Stimulated activated naive CD4-positive, alpha-beta T cell (primary cell): ENCODE measurements at regions not wholly inside any gene's neighbourhood (a gene's known extent, or its start where the extent isn't known, plus 50 kb on each side); places are given as distances from the start of the nearest gene placed in this dataset.
"Not testable (repeated sequence)": the region's sequence is repeated elsewhere in the genome, so short reads cannot be mapped to it uniquely, and the experiment has no call there.

ENCODE experiments used
- DNase-seq, 6 experiments: peaks; one replicate each; lab custom pipeline; 2025; lab: John Stamatoyannopoulos, UW

DNA sequence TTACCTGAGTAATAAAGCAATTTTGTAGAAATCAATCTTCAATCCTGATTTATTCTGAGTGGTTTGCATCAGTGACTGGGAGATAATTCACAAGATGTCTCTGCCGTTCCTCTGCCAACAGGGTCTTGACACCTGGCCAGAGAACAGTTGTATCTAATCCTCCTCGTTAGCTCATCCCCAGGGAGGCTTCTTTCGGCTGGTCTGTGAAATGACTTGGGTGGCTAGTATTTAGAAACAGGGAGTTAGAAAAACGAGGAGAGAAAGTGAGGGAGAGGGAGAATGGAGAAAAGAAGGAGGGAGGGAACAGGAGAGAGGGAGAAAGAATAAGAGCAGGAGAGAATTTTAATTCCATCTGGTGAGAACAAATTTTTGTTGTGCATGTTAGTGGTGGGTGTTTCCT is 600.2 kb upstream of the TLE4 start:
- DNase-seq = no peak

DNA sequence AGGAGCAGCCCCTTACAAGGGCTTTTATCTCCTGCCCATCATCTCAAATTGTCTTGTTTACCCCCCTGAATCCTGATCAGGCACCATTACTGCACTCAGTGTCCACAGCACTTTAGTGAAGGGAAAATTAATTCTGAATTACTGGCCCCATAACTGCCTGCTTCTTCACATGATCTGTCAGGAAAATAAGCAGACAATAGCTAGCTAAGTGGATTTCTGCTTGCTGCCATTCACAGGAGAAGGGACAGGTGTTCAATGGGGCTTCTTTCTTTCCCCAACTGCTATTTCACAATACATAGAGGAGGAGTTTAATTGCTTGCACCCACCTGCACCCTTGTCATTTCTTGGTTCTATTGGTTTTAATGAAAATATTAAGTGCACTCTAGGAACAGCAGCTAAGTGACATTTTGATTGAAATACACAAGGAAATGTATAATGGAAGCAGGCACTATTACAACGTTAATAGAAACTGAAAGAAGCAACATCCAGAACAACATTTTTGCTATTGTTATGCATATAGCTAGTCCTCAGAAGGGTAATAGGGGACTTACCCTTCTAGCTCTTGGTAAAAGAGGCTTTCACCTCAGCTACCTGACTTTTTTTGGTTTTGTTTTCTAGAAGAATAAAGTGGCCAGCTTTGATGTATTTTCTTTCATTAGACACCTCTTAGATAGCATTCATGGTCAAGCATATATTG is 599.3 kb upstream of the TLE4 start:
- DNase-seq = no peak

DNA sequence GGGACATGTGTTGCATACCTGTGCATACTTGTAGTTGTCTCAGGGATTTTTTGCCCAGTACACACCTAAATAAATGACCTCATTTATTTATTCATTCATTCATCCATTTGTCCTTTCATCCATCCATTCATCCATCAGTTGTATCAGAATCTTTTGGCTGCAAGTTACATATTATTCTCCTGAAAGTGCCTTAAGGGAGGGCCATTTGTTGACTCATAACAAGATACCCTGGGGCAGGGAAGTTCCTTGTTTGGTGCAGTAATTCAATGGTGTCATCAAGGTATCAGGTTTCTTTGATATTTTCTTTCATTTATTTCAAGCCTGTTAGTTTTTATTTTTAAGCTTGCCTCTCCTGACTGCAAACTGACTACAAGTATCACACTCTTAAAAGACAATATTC is 597.9 kb upstream of the TLE4 start:
- no peak for DNase-seq

DNA sequence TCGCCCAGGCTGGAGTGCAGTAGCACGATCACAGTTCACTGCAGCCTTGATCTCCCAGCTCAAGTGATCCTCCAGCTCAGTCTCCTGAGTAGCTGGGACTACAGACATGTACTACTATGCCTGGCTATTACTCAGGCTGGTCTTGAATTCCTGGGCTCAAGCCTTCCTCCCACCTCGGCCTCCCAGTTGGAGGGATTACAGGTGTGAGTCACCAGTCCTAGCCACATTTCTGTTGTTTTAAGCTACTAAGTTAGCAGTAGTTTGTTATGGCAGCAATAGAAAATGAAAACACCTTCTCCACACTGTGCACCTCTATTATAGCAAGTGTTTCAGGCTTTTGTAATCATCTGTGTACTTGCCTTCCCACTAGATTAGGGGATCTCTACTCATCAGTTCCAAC is 588.9 kb upstream of the TLE4 start:
- no peak for DNase-seq

DNA sequence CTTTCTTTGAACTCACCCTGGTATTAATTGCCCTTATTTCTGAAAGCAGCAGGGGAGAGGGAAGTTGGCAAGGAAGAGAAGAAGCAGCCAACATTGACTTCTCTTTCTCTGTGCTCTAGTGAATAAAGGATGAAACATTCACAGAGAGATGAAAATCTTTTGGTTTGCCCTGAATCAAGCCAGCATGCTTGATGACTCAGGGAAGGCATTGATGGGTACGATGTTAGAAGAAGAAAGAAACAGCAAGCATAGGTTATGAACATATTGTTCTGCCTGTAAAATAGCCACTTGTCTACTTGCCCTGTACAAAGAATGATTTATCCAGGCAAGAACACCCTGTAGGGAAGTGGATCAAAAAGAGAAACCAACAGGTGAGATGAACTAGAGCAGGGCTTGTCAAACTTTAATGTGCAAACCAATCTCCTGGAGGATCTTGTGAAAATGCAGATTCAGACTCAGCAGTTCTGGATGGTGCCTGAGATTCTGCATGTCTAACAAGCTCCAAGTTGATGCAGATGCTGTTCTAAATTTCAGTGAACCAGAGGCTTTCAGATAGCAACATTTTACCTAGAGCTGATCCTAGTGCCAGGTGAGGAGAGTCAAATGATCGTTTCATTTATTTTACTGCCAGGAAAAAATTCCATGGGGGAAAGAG is 586.6 kb upstream of the TLE4 start:
- DNase-seq = no peak

DNA sequence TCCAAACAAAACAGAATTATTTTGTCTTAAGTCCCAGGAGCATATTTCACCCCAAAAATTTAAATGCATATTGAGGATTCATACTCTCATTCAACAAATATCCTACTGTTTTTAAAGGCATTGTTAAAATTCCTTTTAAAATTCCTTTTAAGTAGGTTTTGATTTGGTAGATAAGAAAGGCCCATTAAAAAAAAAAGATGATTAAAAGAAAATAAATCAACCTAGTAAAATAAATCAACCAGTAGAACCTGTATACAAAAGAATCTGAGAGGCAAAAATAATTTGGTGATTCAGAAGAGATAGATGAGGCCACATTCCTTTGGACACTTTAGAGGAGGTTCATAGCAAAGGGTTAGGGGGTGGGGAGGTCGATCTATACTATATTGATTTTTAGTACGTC is 585.3 kb upstream of the TLE4 start:
- no peak for DNase-seq

DNA sequence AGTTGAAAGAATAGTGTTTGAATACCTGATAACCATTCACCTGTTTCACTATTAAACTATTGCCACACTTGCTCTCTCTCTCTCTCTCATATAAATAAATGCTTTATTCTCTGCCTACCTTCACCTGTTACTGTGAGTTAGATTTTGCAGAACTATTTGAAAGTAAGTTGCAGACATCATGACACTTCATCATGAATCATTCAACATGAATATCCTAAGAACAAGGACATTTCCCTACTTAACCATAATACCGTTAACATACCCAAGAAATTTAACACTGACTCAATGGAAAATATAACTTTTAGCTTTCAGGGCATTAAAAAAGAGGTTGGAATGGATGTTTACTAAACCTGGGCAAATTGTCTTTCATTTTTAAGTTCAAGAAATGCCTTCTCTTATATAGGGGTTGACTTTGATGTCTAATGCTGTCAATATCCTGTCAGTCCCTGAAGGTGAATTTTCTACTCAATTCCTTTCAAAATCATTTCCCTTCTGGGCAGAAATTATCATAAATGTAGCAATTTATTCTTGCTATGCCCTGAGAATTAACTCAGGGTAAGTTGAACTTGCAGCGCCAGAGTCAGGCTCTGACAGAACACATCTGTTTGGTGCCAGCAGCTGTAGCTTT is 582.6 kb upstream of the TLE4 start:
- DNase-seq = no peak

DNA sequence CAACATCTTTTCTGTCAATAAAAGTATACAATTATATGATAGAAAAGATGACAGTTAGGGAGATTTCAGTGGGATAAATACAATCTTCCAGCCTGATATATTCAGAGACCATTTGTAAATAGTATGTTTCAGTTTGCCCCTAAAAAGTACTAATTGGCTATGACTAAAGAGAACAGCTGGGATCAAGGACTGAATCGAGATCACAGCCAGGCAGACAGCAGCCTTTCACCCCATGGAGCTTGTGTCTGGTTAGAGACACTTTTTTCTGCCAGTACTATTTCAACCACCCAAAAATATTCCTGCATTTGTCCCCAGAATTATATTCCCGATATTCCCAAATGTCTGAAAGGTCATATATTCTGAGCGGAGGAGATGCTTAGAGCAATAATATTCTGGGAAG is 577.3 kb upstream of the TLE4 start:
- DNase-seq = no peak

DNA sequence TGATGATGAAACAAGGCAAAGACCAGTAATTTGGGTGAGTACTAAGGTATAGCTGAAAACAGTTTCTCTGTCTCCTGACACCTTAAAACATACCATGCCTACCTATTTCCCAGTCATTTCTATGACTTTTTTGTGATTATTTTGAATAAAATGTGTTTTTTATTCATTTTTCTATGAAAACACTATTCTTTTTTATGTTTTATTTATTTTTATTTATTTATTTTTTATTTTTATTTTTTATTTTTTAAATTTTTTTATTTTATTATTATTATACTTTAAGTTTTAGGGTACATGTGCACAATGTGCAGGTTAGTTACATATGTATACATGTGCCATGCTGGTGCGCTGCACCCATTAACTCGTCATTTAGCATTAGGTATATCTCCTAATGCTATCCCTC is 576.8 kb upstream of the TLE4 start:
- not testable (repeated sequence) for DNase-seq

DNA sequence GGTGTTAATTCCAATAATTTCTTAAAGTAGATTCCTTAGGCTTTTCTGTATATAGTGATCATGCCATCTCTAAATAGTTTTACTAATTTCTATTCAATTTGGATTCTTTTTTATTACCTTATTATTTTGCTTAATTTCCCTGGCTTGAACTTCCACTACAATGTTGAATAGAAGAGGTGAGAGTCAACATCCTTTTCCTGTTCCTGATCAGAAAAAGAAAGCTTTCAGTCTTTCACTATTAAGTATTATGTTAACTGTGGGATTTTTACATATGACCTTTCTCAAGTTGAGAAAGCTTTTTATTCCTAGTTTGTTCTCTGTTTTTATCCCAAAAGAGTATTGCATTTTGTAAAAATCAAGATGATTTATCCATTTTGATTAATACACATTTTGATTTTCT is 574.5 kb upstream of the TLE4 start:
- no peak for DNase-seq

DNA sequence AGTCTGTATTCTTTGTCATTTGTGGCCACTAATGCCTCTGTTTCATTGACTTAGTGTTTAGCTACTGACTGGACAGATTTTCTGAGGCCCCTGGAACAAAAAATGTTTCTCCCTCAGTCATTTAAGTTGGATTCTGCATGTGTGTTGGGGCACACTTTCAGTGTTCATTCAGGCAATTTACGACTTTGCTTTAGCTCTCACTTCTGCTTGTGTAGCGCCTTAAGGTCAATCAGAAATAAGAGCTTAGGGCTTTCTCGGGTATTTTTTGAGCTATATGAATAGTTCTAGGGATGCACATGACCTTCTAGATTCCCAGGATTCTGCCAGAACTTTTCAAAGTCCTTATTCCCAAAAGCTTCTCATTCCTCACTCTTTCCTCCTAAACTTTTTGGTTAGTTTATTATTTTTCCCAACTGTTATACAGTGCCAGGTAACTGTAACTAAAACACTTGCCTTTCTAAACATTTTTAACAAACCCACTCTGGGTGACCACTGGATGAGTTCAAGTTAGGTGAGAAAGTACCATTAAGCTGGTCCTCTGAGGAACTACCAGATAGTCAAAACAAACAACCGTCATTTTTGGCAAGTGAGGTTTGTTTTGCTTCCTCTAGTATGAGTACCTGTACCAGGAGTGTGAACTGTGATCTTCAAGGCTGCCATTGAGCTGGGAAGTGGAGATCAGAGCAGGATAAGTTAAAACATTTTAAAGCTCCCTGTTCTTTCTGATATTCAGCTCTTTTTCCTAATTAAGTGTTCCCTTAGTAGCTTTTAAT is 571.3 kb upstream of the TLE4 start:
- no peak for DNase-seq

DNA sequence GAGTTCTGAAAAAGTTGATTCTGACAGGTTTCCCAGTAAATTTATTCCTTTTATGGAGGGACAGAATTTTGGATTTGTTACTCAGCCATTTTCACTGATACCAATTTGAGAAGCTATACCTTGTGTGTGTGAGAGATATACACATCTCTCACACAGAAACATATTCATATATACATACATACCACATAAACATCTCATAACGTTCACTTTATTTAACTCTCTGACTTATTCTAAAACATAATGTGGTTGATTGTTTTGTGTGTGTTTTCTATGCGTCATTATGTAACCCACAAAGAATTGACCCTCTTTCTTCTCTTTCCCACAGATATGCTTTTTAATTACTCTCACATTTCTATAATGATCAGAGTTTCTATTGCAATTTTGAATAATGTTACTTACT is 570.8 kb upstream of the TLE4 start:
- no peak for DNase-seq

DNA sequence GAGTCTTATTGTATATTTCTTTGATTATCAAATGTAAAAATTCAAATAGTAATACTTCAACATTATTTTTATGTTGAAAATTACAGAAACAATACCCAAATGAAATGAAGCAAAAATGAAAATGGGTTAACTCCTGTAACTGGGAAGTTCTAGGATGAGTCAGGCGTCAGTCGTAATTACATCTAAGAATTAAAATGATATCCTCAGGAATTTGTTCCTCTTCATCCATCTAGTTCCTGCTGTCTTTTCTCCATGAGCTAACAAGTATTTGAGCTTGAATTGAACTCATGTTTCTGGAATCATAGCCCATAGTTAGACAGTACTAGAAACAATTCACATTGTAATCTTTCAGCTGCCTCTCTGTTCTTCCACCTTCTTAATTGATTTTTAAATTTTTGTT is 568.3 kb upstream of the TLE4 start:
- no peak for DNase-seq

DNA sequence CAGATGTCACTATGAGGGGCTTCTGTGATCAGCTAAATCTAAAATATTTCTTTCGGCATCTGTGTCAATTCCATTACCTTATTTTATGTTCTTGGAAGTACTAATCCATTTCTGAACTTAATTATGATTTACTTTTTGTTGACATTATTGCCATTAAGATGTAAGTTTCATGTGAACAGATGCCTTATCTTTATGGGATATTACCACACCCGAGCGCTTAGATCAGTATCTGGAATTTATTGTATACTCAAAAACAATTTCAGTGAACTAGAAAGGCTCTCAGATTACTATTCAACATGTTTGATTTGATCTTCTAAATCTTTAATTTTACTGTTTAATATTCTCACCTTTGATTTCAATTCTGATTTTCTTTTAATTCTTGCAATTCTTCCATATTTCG is 567.7 kb upstream of the TLE4 start:
- DNase-seq = no peak

DNA sequence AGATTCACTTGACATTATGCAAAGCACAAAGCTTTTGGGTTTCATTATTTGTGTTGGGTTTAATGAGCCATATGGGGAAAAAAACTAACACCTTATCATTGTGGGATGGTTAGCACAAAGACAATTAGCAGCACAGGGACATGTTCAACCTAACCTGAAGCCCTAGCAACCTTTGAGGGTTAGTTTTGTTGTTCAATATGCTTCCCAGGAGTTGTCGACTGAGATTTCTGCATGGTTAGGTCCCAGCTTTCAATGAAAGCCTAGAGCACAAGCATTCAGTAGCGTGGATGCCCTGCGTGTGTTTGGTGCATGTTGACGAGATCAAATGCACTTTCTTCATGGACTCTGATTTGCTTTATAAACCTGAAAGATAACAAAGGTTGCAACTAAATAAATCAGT is 565.2 kb upstream of the TLE4 start:
- DNase-seq = no peak

DNA sequence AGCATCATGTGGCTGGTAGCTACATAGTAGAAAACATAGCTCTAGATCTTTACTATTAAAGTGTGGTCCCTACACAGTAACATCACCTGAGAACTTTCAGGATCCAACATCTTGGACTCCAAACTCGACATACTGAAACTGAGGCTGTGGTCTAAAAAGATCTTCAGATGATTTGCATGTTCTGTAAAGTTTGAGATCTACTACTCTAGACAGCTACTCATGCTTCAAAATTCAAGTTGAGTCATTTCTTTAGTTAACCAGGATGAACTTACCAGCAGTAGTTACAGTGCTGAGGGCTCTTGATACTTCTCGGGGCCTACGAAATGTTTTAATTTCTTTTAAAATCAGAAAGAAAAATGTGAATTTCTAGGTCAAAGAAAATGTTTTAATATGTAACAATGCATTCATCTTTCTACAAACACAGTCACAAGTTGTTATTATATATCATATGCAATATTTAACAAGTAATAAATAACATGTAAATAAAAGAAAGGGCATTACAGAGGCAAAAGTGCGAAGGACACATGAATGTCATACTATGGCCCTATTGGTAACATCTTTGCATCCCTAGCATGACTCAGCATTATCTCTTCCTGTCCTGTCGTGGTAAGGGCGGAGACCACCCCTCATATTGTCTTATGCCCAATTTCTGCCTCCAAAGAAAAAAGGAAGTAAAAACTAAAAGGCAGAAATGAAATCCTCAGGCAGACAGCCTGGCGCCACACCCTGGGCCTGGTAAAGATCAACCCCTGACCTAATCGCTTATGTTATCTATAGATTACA is 563.9 kb upstream of the TLE4 start:
- DNase-seq = no peak

DNA sequence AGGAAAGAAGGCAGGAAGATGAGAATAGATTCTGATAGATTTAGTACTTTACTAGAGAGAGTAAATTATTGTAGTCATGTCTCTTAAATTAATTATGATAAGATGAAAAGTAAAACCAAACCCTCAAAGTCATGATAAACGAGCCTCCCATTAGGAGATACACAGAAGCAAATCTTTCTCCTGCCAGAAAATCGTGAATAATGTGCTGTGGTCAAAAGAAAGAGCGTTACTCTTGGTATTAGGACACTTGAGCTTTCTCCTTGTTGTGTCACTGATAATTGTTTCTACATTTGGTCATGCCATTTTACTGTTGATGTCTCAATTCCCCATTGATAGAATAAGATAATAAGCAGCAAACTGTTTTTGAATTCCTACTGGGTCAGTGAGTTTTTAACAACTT is 562.8 kb upstream of the TLE4 start:
- no peak for DNase-seq

DNA sequence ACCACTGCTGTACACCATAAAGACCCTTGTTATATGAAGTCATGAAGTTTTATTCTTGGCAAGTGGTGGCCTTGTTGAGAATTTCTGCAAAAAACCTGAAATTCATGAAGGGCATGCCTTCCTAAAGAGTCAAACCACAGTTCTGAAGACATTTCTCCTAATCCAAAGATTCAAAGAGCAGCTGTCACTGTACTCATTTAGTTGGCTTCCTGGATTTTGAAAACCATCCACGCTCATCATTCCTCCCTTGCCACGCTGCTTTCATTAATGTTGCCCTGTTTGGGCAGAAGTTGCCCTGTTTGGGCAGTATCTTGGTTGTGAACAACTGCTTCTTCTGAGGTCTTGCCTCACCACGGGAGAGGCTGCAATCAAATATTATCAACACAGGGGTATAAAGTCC is 560.3 kb upstream of the TLE4 start:
- no peak for DNase-seq

DNA sequence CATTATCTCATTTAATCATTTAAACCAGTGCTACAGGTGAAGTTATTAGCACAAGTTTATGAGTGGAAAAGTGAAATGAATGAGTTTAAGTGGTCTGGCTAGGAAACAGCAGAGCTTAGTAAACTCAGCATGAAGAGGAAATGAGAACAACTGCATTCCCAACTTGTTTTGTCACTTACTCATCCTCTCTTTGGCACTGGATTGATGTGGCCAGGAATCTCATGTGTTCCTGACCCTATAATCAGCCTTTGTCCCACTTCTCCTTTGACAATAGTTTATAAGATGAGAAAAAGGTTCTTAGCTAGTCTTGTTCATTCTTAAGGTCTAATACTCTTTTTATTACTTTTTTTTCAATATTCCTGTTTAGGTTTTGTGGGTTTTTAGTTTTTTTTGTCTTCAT is 559.2 kb upstream of the TLE4 start:
- DNase-seq = no peak

DNA sequence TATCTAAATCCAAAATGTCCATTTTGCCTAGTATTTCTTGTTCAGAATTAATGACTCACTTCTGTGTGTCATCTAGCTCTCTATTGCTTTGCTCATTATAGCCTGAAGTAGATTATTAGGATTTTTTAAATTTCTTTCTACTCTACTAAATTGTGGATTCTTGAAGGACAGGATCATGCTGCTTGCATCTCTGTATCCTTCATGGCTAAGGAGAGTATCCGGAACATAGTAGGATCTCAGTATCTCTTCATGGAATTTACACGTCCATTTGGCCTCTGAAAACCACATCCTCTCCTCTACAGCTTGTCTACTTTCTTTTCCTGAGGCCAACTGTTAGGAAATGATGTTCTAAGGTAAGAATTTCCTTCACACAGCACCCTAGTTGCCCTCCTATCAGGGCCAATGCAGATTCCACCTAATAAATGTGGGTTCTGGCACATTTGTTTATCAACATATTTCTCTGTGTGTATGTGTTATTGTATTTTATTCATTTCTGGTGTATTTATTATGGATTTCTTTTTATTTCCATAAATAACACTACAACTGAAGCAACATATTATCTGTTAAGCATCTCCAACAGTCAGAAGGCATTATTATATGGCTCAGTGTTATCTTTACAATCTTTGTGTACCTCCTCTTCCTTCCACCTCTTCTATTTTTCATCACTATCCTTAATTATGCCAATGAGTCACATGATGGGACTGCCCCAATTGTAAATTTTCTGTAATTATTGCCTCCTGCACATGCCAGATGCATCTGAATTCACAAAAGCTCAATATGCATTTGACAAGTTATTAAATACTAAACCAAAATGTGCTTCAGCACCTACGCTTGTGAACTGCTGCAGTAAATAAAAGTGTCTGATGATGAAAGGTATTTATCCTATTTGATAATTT is 557.8 kb upstream of the TLE4 start:
- no peak for DNase-seq
